ENCODE measurements at regions not wholly inside any gene's neighbourhood (a gene's known extent, or its start where the extent isn't known, plus 50 kb on each side); places are given as distances from the start of the nearest gene placed in this dataset.

GRCh38 chr13:73898899-73899298, 235.3 kb downstream of the KLF12 start:
- no TSS peak for BruUV-seq (replicated peaks)
- no peak for DNase-seq (ENCODE audit: low read depth, low spot score)
- no peak for ATAC-seq
- no peak overlapping the region for H3K27ac ChIP-seq (ENCODE audit: low read depth, low read length)
- ChIA-PET RAD21 (ENCODE audit: low non-redundant PET in 1 of 2, low total read pairs in 2 of 2, uncharacterized antibody in 2 of 2, unreplicated experiment in 2 of 2) (no interaction called here), POLR2A (no interaction called here), CTCF (no interaction called here)
- no peak overlapping the region for H3K4me2 ChIP-seq (ENCODE audit: low read length)
- H4K20me1 ChIP-seq (ENCODE audit: insufficient read depth): no peaks in the 10 kb centered on the region
- no peaks in the 10 kb centered on the region for H3K9me3 ChIP-seq (ENCODE audit: control insufficient read depth in 1 of 2, insufficient read depth in 1 of 2, low read depth in 1 of 2, low read length in 2 of 2)
- TF ChIP-seq RAD21 (IDR thresholded peaks at IDR 0.05; ENCODE audit: low read depth) (no peak), TCF7L2 (IDR thresholded peaks at IDR 0.05; ENCODE audit: borderline replicate concordance, extremely low read depth, insufficient read depth, insufficient read length) (no peak), ELF1 (IDR thresholded peaks at IDR 0.05; ENCODE audit: borderline replicate concordance, low read depth) (no peak), YY1 (IDR thresholded peaks at IDR 0.05; ENCODE audit: extremely low read depth, insufficient replicate concordance, low read depth, low read length) (no peak), ZFX (IDR thresholded peaks at IDR 0.05) (no peak), EGR1 (IDR thresholded peaks at IDR 0.05; ENCODE audit: low read depth) (no peak), POLR2AphosphoS5 (IDR thresholded peaks at IDR 0.05; ENCODE audit: low read depth, low read length) (no peak)
- H3K4me3 ChIP-seq (replicated peaks in 1 of 2; ENCODE audit: low read depth in 1 of 2, low read length in 2 of 2): no peak overlapping the region
- no peak overlapping the region for H2AFZ ChIP-seq (ENCODE audit: low read depth, low read length, poor library complexity, severe bottlenecking)
- H3K36me3 ChIP-seq (ENCODE audit: control insufficient read depth in 1 of 2, insufficient read depth in 2 of 2, low read length in 2 of 2): no peaks in the 10 kb centered on the region
- H3K9me2 ChIP-seq (ENCODE audit: insufficient read depth): no peaks in the 10 kb centered on the region
- no peaks in the 10 kb centered on the region for H3K27me3 ChIP-seq (ENCODE audit: insufficient read depth, low read length)
- no peak overlapping the region for H3K9ac ChIP-seq (ENCODE audit: low read length)
- intact Hi-C loops (cut with micrococcal nuclease): no loop called here
- H3K4me1 ChIP-seq (ENCODE audit: control insufficient read depth in 1 of 2, insufficient read depth in 2 of 2, low read length in 2 of 2): no peaks in the 10 kb centered on the region
- H3K79me2 ChIP-seq (ENCODE audit: insufficient read depth, low read length): no peaks in the 10 kb centered on the region

GRCh38 chr13:73898276-73898675, 235.9 kb downstream of the KLF12 start:
- intact Hi-C loops (cut with micrococcal nuclease): no loop called here
- Histone ChIP-seq H3K9ac (ENCODE audit: low read length) (no peak overlapping the region), H3K27me3 (ENCODE audit: insufficient read depth, low read length) (no peaks in the 10 kb centered on the region), H3K4me3 (replicated peaks in 1 of 2; ENCODE audit: low read depth in 1 of 2, low read length in 2 of 2) (no peak overlapping the region), H2AFZ (ENCODE audit: low read depth, low read length, poor library complexity, severe bottlenecking) (no peak overlapping the region), H3K4me2 (ENCODE audit: low read length) (no peak overlapping the region), H3K9me2 (ENCODE audit: insufficient read depth) (no peaks in the 10 kb centered on the region), H3K4me1 (ENCODE audit: control insufficient read depth in 1 of 2, insufficient read depth in 2 of 2, low read length in 2 of 2) (no peaks in the 10 kb centered on the region), H4K20me1 (ENCODE audit: insufficient read depth) (no peaks in the 10 kb centered on the region), H3K27ac (ENCODE audit: low read depth, low read length) (no peak overlapping the region), H3K79me2 (ENCODE audit: insufficient read depth, low read length) (no peaks in the 10 kb centered on the region), H3K9me3 (ENCODE audit: control insufficient read depth in 1 of 2, insufficient read depth in 1 of 2, low read depth in 1 of 2, low read length in 2 of 2) (no peaks in the 10 kb centered on the region), H3K36me3 (ENCODE audit: control insufficient read depth in 1 of 2, insufficient read depth in 2 of 2, low read length in 2 of 2) (no peaks in the 10 kb centered on the region)
- TF ChIP-seq POLR2AphosphoS5 (IDR thresholded peaks at IDR 0.05; ENCODE audit: low read depth, low read length) (no peak), CEBPB (IDR thresholded peaks at IDR 0.05; ENCODE audit: low read depth) (no peak), RAD21 (IDR thresholded peaks at IDR 0.05; ENCODE audit: low read depth) (no peak), MAX (IDR thresholded peaks at IDR 0.05) (no peak)
- RAD21 ChIA-PET (ENCODE audit: low non-redundant PET in 1 of 2, low total read pairs in 2 of 2, uncharacterized antibody in 2 of 2, unreplicated experiment in 2 of 2): no interaction called here
- BruUV-seq (replicated peaks): no TSS peak
- ATAC-seq: no peak
- CTCF ChIA-PET: no interaction called here
- POLR2A ChIA-PET: no interaction called here
- no peak for DNase-seq (ENCODE audit: low read depth, low spot score)

All from HCT116 (cell line).